Fibroblast of lung (primary cell): ENCODE measurements at regions not wholly inside any gene's neighbourhood (a gene's known extent, or its start where the extent isn't known, plus 50 kb on each side); places are given as distances from the start of the nearest gene placed in this dataset.

Experiments
- DNase-seq, 2 donors: peaks; one replicate each; pipeline versions ENCODE4 v3.0.0 to v3.0.0-alpha.2; 2010; ENCODE audit warnings: low read depth in 2 of 2
- H2AFZ ChIP-seq: 2 replicates; pipeline ENCODE4 v1.5.1; 2012; ENCODE audit warnings: low read length, control low read depth, inconsistent platforms
- H3K27ac ChIP-seq: 2 replicates; pipeline ENCODE4 v1.5.1; 2011; ENCODE audit warnings: low read length, control low read depth; ENCODE audit not compliant: insufficient read depth
- H3K27me3 ChIP-seq: 2 replicates; pipeline ENCODE4 v1.5.1; 2011; ENCODE audit warnings: mild to moderate bottlenecking, low read length; ENCODE audit not compliant: control insufficient read depth, insufficient read depth
- H3K36me3 ChIP-seq: 2 replicates; pipeline ENCODE4 v1.5.1; 2011; ENCODE audit warnings: low read length; ENCODE audit not compliant: control insufficient read depth, insufficient read depth
- H3K4me1 ChIP-seq: 2 replicates; pipeline ENCODE4 v1.5.1; 2011; ENCODE audit warnings: low read length; ENCODE audit not compliant: control insufficient read depth, insufficient read depth; ENCODE audit errors: extremely low read depth
- H3K4me2 ChIP-seq: 2 replicates; pipeline ENCODE4 v1.5.1; 2011; ENCODE audit warnings: low read length, control low read depth; ENCODE audit not compliant: insufficient read depth; ENCODE audit errors: extremely low read depth
- H3K4me3 ChIP-seq, 4 experiments: fragments of 200-600 bp in 1 of 4; sonication (generic) in 1 of 4; replicated peaks in 1 of 4; 2 replicates each; pipeline ENCODE4 v1.5.1; 2011 to 2016; ENCODE audit warnings: low read length in 4 of 4, low read depth in 3 of 4, mild to moderate bottlenecking in 3 of 4, control low read depth in 2 of 4, inconsistent platforms in 1 of 4, mixed read lengths in 1 of 4; ENCODE audit not compliant: insufficient read depth in 1 of 4; ENCODE audit errors: control extremely low read depth in 1 of 4
- H3K79me2 ChIP-seq: 2 replicates; pipeline ENCODE4 v1.5.1; 2012; ENCODE audit warnings: mild to moderate bottlenecking, low read length, inconsistent platforms; ENCODE audit not compliant: control insufficient read depth, insufficient read depth
- H3K9ac ChIP-seq: 2 replicates; pipeline ENCODE4 v1.5.1; 2011; ENCODE audit warnings: mild to moderate bottlenecking, low read length, control low read depth; ENCODE audit not compliant: insufficient read depth
- H3K9me3 ChIP-seq: 2 replicates; pipeline ENCODE4 v1.5.1; 2012; ENCODE audit warnings: low read depth, low read length; ENCODE audit not compliant: control insufficient read depth, insufficient read depth
- H4K20me1 ChIP-seq: 2 replicates; pipeline ENCODE4 v1.5.1; 2011; ENCODE audit warnings: low read length; ENCODE audit not compliant: control insufficient read depth, insufficient read depth; ENCODE audit errors: extremely low read depth
- EZH2 ChIP-seq: IDR thresholded peaks from 2 replicates; pipeline ENCODE4 v1.5.1; 2012; ENCODE audit warnings: low read length, control low read depth, mild to moderate bottlenecking; ENCODE audit errors: missing control alignments
- TF ChIP-seq, protein P1 (sequence below), 2 donors: IDR thresholded peaks in 1 of 2; conservative IDR thresholded peaks in 1 of 2; 1 replicate in 1 of 2; 2 replicates in 1 of 2; pipeline ENCODE4 v1.5.1; 2011 to 2012; ENCODE audit warnings: low read length in 2 of 2, control low read depth in 1 of 2, inconsistent platforms in 1 of 2, low read depth in 1 of 2, mild to moderate bottlenecking in 1 of 2

DNA sequence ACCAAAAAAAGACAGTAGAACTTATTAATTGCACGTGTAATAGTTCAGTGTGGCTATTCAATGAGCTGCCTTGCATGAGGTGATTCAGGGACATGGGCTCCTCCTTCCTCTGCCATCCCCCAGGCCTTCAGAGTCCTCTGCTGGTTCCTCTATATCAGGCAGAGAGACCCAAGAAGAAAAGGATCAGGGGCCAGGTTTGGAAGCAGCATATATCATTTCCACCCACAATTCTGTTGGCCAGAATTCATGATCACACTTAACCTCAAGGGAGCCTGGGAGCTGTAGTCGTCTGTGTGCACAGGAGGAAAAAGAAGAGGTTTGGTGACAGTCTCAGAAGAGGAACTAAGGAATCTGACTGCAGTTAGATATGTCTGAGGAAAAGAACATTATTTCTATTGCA, 114.0 kb upstream of the GLS start:
- Histone ChIP-seq H3K9ac (no peak overlapping the region), H3K4me2 (peak overlapping the region; percentile 26), H3K9me3 (no peaks in the 10 kb centered on the region), H3K79me2 (no peaks in the 10 kb centered on the region), H2AFZ (no peak overlapping the region), H3K27me3 (no peaks in the 10 kb centered on the region), H4K20me1 (no peaks in the 10 kb centered on the region), H3K4me1 (no peaks in the 10 kb centered on the region), H3K4me3 (no peak overlapping the region), H3K36me3 (no peaks in the 10 kb centered on the region), H3K27ac (no peak overlapping the region)
- DNase-seq: no peak
- TF ChIP-seq, protein P1, sequence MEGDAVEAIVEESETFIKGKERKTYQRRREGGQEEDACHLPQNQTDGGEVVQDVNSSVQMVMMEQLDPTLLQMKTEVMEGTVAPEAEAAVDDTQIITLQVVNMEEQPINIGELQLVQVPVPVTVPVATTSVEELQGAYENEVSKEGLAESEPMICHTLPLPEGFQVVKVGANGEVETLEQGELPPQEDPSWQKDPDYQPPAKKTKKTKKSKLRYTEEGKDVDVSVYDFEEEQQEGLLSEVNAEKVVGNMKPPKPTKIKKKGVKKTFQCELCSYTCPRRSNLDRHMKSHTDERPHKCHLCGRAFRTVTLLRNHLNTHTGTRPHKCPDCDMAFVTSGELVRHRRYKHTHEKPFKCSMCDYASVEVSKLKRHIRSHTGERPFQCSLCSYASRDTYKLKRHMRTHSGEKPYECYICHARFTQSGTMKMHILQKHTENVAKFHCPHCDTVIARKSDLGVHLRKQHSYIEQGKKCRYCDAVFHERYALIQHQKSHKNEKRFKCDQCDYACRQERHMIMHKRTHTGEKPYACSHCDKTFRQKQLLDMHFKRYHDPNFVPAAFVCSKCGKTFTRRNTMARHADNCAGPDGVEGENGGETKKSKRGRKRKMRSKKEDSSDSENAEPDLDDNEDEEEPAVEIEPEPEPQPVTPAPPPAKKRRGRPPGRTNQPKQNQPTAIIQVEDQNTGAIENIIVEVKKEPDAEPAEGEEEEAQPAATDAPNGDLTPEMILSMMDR (conservative IDR thresholded peaks at IDR 0.05 in 1 of 2, IDR thresholded peaks at IDR 0.05 in 1 of 2; ENCODE audit: low read depth in 1 of 2, low read length in 2 of 2): no peak
- no peak for TF ChIP-seq EZH2

DNA sequence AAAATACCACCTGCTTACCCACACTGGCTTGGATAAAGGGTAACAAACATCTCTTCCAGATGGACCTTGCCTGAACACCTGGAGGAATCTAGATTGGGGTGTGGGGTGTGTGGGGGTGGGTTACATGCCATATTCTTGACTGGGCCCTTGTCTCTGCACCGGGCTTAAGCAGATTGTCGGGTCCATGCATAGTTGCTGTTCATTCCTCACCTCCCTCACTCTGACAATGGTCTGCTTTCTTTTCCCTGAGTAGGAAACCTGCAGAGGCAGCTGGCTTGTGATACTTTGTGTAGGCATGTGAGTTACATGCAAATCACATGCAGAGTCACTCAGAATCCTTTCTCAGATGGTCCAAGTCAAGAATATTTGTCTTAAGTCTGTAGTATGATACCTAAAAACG, 112.8 kb upstream of the GLS start:
- Histone ChIP-seq H3K4me2 (no peak overlapping the region), H3K4me1 (no peaks in the 10 kb centered on the region), H3K36me3 (no peaks in the 10 kb centered on the region), H3K9ac (no peak overlapping the region), H3K9me3 (no peaks in the 10 kb centered on the region), H3K79me2 (no peaks in the 10 kb centered on the region), H3K27me3 (no peaks in the 10 kb centered on the region), H2AFZ (no peak overlapping the region), H3K4me3 (no peak overlapping the region), H4K20me1 (no peaks in the 10 kb centered on the region), H3K27ac (no peak overlapping the region)
- peak in 1 of 2 donors; percentile 10 for DNase-seq
- no peak for TF ChIP-seq EZH2
- TF ChIP-seq, protein P1 (conservative IDR thresholded peaks at IDR 0.05 in 1 of 2, IDR thresholded peaks at IDR 0.05 in 1 of 2; ENCODE audit: low read depth in 1 of 2, low read length in 2 of 2): no peak

DNA sequence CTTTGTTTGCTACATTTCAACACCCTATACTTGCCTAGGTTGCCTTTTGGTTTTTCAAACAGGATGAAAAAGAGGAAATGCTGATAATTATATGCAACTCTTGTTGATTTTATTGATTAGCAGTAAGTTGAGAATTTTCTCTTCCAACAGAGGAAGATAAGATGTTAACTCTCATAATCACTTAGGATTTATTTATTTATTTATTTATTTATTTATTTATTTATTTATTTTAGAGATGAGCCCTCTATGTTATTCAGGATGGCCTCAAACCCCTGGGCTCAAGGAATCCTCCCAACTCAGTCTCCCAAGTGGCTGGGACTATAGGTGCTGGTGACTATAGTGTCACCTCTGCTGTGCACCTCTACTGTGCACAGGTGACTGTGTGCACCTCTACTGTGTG, 111.4 kb upstream of the GLS start:
- H3K4me2 ChIP-seq: no peak overlapping the region
- no peaks in the 10 kb centered on the region for H3K9me3 ChIP-seq
- H3K9ac ChIP-seq: no peak overlapping the region
- H3K27me3 ChIP-seq: no peaks in the 10 kb centered on the region
- no peak overlapping the region for H3K4me3 ChIP-seq
- DNase-seq: no peak
- no peaks in the 10 kb centered on the region for H3K36me3 ChIP-seq
- no peak for TF ChIP-seq EZH2
- TF ChIP-seq, protein P1 (conservative IDR thresholded peaks at IDR 0.05 in 1 of 2, IDR thresholded peaks at IDR 0.05 in 1 of 2; ENCODE audit: low read depth in 1 of 2, low read length in 2 of 2): no peak
- H2AFZ ChIP-seq: no peak overlapping the region
- no peaks in the 10 kb centered on the region for H4K20me1 ChIP-seq
- H3K79me2 ChIP-seq: no peaks in the 10 kb centered on the region
- H3K27ac ChIP-seq: no peak overlapping the region
- no peaks in the 10 kb centered on the region for H3K4me1 ChIP-seq
